HL-60 (cell line): ENCODE measurements at regions not wholly inside any gene's neighbourhood (a gene's known extent, or its start where the extent isn't known, plus 50 kb on each side); places are given as distances from the start of the nearest gene placed in this dataset.

Experiments used
- DNase-seq, 2 experiments: peaks; one replicate each; pipeline ENCODE4 v3.0.0-alpha.2; 2010 to 2020; ENCODE audit warnings: low read depth in 1 of 2, low spot score in 1 of 2
- H3K27ac ChIP-seq: fragments of 250-450 bp; sonication (Bioruptor Pico); replicated peaks from 2 replicates; pipeline ENCODE4 v1.5.1; 2020; ENCODE audit warnings: mild to moderate bottlenecking, moderate library complexity
- H3K27me3 ChIP-seq: fragments of 250-450 bp; sonication (Bioruptor Pico); 2 replicates; pipeline ENCODE4 v1.5.1; 2021; ENCODE audit warnings: mild to moderate bottlenecking, moderate library complexity; ENCODE audit not compliant: insufficient read depth, poor library complexity, severe bottlenecking
- H3K4me3 ChIP-seq: replicated peaks from 2 replicates; pipeline ENCODE4 v1.5.1; 2011; ENCODE audit warnings: mild to moderate bottlenecking, control low read depth, low read length; ENCODE audit not compliant: insufficient read depth
- GABPA ChIP-seq: IDR thresholded peaks from 2 replicates; pipeline ENCODE4 v1.6.1; 2012; ENCODE audit warnings: low read depth
- POLR2AphosphoS5 ChIP-seq: IDR thresholded peaks from 2 replicates; pipeline ENCODE4 v1.6.1; 2012; ENCODE audit warnings: low read depth
- SPI1 ChIP-seq: IDR thresholded peaks from 2 replicates; pipeline ENCODE4 v1.6.1; 2012; ENCODE audit warnings: low read depth, mild to moderate bottlenecking, borderline replicate concordance
- TF ChIP-seq, protein P1 (sequence below): IDR thresholded peaks from 2 replicates; pipeline ENCODE4 v1.6.1; 2012; ENCODE audit warnings: low read depth; ENCODE audit not compliant: insufficient replicate concordance
- TF ChIP-seq, protein P2 (sequence below): IDR thresholded peaks from one replicate; pipeline ENCODE4 v1.5.1; 2011; ENCODE audit warnings: low read length, control low read depth, inconsistent platforms; ENCODE audit not compliant: insufficient read depth

DNA sequence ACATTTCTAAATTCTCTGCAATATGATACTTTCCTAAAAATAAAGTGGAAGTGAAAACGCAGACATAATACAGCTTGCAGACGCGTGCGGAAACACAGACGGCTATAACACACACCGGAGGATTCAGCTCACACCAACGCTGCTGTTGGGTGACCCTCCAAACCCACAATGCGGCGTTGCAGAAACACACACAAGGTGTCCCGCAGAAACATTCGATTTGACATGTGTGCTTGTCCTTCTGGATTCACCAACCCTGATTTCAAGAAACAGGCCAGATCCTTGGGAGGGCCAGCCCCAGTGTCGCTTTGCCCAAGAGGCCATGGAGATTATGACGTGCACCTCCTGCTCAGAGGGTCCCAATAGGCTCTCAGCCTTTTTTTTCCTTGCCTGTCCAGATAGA is 136.7 kb upstream of the TCERG1L start:
- TF ChIP-seq, protein P1, sequence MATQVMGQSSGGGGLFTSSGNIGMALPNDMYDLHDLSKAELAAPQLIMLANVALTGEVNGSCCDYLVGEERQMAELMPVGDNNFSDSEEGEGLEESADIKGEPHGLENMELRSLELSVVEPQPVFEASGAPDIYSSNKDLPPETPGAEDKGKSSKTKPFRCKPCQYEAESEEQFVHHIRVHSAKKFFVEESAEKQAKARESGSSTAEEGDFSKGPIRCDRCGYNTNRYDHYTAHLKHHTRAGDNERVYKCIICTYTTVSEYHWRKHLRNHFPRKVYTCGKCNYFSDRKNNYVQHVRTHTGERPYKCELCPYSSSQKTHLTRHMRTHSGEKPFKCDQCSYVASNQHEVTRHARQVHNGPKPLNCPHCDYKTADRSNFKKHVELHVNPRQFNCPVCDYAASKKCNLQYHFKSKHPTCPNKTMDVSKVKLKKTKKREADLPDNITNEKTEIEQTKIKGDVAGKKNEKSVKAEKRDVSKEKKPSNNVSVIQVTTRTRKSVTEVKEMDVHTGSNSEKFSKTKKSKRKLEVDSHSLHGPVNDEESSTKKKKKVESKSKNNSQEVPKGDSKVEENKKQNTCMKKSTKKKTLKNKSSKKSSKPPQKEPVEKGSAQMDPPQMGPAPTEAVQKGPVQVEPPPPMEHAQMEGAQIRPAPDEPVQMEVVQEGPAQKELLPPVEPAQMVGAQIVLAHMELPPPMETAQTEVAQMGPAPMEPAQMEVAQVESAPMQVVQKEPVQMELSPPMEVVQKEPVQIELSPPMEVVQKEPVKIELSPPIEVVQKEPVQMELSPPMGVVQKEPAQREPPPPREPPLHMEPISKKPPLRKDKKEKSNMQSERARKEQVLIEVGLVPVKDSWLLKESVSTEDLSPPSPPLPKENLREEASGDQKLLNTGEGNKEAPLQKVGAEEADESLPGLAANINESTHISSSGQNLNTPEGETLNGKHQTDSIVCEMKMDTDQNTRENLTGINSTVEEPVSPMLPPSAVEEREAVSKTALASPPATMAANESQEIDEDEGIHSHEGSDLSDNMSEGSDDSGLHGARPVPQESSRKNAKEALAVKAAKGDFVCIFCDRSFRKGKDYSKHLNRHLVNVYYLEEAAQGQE: no peak
- TF ChIP-seq, protein P2, sequence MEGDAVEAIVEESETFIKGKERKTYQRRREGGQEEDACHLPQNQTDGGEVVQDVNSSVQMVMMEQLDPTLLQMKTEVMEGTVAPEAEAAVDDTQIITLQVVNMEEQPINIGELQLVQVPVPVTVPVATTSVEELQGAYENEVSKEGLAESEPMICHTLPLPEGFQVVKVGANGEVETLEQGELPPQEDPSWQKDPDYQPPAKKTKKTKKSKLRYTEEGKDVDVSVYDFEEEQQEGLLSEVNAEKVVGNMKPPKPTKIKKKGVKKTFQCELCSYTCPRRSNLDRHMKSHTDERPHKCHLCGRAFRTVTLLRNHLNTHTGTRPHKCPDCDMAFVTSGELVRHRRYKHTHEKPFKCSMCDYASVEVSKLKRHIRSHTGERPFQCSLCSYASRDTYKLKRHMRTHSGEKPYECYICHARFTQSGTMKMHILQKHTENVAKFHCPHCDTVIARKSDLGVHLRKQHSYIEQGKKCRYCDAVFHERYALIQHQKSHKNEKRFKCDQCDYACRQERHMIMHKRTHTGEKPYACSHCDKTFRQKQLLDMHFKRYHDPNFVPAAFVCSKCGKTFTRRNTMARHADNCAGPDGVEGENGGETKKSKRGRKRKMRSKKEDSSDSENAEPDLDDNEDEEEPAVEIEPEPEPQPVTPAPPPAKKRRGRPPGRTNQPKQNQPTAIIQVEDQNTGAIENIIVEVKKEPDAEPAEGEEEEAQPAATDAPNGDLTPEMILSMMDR: no peak
- TF ChIP-seq GABPA: no peak
- TF ChIP-seq SPI1: no peak
- no peak for TF ChIP-seq POLR2AphosphoS5
- no peak for DNase-seq
- no peaks in the 10 kb centered on the region for H3K27me3 ChIP-seq
- no peak overlapping the region for H3K4me3 ChIP-seq
- no peak overlapping the region for H3K27ac ChIP-seq

DNA sequence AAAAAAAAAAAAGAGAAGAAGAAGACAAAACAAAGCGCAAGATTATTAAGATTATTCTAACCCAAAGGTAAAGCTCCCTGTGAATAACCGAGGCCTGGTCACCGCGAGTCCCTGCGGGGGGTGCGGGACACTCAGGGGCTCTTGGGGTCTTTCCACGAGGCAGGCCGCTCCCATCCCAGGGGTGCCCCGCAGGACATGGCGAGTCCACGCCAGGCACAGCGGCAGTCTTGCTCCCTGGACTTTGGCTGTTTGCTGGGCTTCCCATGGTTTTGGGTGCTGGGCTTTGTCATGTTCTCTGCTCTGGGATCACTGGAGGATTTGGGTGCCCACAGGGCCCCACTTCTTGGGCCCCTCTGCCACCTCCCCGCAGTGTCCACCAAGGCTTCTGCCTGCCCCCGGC is 137.4 kb upstream of the TCERG1L start:
- TF ChIP-seq SPI1: no peak
- TF ChIP-seq, protein P1: no peak
- no peak for TF ChIP-seq GABPA
- TF ChIP-seq, protein P2: no peak
- no peak for TF ChIP-seq POLR2AphosphoS5
- Histone ChIP-seq H3K4me3 (no peak overlapping the region), H3K27me3 (no peaks in the 10 kb centered on the region), H3K27ac (no peak overlapping the region)
- DNase-seq: no peak

DNA sequence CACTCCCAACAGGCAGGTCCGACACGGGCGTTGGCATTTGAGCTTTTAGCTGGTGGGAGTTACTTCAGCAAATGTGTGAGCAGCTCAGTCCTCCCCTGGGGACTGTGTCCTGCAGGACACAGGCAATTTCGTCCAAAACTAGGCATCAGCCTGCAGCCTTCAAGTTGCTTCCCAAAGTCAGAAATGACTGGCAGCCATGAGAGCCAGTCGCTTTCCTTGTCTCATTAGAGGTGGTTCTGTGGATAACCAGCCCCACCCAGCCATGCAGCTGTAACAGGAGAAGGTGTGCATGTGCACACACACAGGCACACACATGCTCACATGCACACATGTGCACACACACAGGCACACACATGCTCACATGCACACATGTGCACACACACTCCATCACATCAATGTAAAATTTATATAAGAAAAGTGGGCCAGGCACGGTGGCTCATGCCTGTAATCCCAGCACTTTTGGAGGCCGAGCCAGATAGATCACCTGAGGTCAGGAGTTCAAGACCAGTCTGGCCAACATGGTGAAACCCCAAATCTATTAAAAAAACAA is 138.8 kb upstream of the TCERG1L start:
- no peak overlapping the region for H3K4me3 ChIP-seq

More for the DNA sequence above, 138.8 kb upstream of the TCERG1L start:
- TF ChIP-seq, protein P1: no peak
- TF ChIP-seq SPI1 (no peak), POLR2AphosphoS5 (no peak), GABPA (no peak)
- TF ChIP-seq, protein P2: no peak
- DNase-seq: no peak
- Histone ChIP-seq H3K27ac (no peak overlapping the region), H3K27me3 (no peaks in the 10 kb centered on the region)
